ENCODE measurements at regions not wholly inside any gene's neighbourhood (a gene's known extent, or its start where the extent isn't known, plus 50 kb on each side); places are given as distances from the start of the nearest gene placed in this dataset.

DNA sequence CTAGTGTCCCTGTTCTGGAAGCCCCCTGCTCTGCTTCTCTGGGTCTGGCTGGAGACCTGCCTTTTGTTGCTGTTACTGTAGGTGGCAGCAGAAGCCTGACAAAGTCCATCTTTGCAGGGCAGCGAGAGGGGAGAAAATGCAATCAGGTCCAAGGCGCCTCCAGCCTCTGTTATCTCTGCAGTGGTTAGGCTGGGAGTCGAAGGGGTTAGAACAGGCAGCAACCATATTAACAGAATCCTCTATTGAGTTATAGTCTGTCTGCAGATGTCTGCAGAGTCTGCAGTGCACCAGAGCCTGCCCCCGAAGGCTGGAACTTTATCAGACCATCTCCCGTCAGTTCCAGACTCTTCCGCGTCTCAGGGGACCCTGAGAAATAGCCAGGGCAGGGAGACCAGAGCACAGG is 404.9 kb upstream of the EEF2KMT start:
- Histone ChIP-seq H3K36me3 (ENCODE audit: control insufficient read depth in 2 of 2, insufficient read depth in 1 of 2, low read length in 2 of 2) (no peaks in the 10 kb centered on the region), H3K4me3 (ENCODE audit: low read depth, low read length) (no peak overlapping the region), H3K4me1 (ENCODE audit: control insufficient read depth, insufficient read depth, low read length) (no peaks in the 10 kb centered on the region), H3K9me3 (ENCODE audit: control insufficient read depth, insufficient read depth, low read depth, low read length) (no peaks in the 10 kb centered on the region), H3K27ac (ENCODE audit: extremely low read depth, low read depth, low read length) (no peak overlapping the region)
- TF ChIP-seq ZNF514 (tag by site-specific recombination; IDR thresholded peaks at IDR 0.05) (no peak), SALL2 (tag by site-specific recombination; IDR thresholded peaks at IDR 0.05; ENCODE audit: borderline replicate concordance) (no peak), ZNF239 (tag by site-specific recombination; IDR thresholded peaks at IDR 0.05) (no peak), OSR2 (tag by site-specific recombination; IDR thresholded peaks at IDR 0.05) (no peak), ZNF48 (tag by site-specific recombination; IDR thresholded peaks at IDR 0.05) (no peak), ZNF155 (tag by site-specific recombination; IDR thresholded peaks at IDR 0.05) (no peak), ZNF544 (tag by site-specific recombination; IDR thresholded peaks at IDR 0.05) (no peak), ZNF302 (tag by site-specific recombination; IDR thresholded peaks at IDR 0.05; ENCODE audit: low read depth) (no peak), ZBTB21 (tag by site-specific recombination; IDR thresholded peaks at IDR 0.05) (no peak), HOXD13 (CRISPR knock-in tag; IDR thresholded peaks at IDR 0.05; ENCODE audit: borderline replicate concordance) (no peak), ZNF157 (tag by site-specific recombination; IDR thresholded peaks at IDR 0.05) (no peak), ZNF610 (tag by site-specific recombination; IDR thresholded peaks at IDR 0.05; ENCODE audit: borderline replicate concordance) (no peak)
- TF ChIP-seq, protein P1, sequence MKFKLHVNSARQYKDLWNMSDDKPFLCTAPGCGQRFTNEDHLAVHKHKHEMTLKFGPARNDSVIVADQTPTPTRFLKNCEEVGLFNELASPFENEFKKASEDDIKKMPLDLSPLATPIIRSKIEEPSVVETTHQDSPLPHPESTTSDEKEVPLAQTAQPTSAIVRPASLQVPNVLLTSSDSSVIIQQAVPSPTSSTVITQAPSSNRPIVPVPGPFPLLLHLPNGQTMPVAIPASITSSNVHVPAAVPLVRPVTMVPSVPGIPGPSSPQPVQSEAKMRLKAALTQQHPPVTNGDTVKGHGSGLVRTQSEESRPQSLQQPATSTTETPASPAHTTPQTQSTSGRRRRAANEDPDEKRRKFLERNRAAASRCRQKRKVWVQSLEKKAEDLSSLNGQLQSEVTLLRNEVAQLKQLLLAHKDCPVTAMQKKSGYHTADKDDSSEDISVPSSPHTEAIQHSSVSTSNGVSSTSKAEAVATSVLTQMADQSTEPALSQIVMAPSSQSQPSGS (tag by site-specific recombination; IDR thresholded peaks at IDR 0.05; ENCODE audit: low read depth) = no peak
- TF ChIP-seq, protein P2, sequence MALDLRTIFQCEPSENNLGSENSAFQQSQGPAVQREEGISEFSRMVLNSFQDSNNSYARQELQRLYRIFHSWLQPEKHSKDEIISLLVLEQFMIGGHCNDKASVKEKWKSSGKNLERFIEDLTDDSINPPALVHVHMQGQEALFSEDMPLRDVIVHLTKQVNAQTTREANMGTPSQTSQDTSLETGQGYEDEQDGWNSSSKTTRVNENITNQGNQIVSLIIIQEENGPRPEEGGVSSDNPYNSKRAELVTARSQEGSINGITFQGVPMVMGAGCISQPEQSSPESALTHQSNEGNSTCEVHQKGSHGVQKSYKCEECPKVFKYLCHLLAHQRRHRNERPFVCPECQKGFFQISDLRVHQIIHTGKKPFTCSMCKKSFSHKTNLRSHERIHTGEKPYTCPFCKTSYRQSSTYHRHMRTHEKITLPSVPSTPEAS (tag by site-specific recombination; IDR thresholded peaks at IDR 0.05) = no peak
- TF ChIP-seq, protein P3, sequence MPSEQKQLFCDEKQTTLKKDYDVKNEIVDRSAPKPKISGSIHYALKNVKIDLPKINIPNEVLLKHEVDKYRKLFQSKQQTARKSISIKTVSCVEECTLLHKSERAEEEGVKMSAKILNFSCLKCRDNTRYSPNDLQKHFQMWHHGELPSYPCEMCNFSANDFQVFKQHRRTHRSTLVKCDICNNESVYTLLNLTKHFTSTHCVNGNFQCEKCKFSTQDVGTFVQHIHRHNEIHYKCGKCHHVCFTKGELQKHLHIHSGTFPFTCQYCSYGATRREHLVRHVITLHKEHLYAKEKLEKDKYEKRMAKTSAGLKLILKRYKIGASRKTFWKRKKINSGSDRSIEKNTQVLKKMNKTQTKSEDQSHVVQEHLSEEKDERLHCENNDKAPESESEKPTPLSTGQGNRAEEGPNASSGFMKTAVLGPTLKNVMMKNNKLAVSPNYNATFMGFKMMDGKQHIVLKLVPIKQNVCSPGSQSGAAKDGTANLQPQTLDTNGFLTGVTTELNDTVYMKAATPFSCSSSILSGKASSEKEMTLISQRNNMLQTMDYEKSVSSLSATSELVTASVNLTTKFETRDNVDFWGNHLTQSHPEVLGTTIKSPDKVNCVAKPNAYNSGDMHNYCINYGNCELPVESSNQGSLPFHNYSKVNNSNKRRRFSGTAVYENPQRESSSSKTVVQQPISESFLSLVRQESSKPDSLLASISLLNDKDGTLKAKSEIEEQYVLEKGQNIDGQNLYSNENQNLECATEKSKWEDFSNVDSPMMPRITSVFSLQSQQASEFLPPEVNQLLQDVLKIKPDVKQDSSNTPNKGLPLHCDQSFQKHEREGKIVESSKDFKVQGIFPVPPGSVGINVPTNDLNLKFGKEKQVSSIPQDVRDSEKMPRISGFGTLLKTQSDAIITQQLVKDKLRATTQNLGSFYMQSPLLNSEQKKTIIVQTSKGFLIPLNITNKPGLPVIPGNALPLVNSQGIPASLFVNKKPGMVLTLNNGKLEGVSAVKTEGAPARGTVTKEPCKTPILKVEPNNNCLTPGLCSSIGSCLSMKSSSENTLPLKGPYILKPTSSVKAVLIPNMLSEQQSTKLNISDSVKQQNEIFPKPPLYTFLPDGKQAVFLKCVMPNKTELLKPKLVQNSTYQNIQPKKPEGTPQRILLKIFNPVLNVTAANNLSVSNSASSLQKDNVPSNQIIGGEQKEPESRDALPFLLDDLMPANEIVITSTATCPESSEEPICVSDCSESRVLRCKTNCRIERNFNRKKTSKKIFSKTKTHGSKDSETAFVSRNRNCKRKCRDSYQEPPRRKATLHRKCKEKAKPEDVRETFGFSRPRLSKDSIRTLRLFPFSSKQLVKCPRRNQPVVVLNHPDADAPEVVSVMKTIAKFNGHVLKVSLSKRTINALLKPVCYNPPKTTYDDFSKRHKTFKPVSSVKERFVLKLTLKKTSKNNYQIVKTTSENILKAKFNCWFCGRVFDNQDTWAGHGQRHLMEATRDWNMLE (tag by site-specific recombination; conservative IDR thresholded peaks at IDR 0.05; ENCODE audit: low read depth) = no peak
- ChIA-PET POLR2A (no interaction called here), CTCF (no interaction called here)

DNA sequence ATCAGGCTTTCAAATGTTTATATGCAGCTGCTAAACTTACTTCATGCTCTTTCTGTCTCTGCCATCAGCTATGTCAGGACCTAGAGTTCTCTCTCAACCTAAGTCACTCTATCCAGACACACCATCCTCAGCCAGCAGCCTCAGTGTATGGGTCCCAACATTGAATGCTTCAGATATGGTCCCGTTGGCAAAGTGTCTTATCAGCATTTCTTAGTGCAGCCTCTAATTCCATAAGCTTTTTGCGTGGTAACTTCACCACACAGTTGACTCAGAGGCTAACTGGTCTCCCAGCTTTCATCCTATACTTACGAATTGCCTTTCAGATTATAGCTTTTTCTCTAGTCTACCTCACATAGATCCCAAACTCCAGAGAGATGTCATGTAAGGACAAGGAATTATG is 402.9 kb upstream of the EEF2KMT start:
- CTCF ChIA-PET = interaction anchor here (0.6 to 1.2 kb wide), 2 partner anchors 10 to 207 kb away, joined by 3 to 4 read pairs; no protein-coding TSS in a partner anchor
- POLR2A ChIA-PET = no interaction called here
- TF ChIP-seq ZNF266 (tag by site-specific recombination; IDR thresholded peaks at IDR 0.05; ENCODE audit: low read depth) (no peak), ZNF23 (tag by site-specific recombination; IDR thresholded peaks at IDR 0.05; ENCODE audit: borderline replicate concordance) (no peak), ZSCAN16 (tag by site-specific recombination; IDR thresholded peaks at IDR 0.05) (no peak)
- TF ChIP-seq, protein P4, sequence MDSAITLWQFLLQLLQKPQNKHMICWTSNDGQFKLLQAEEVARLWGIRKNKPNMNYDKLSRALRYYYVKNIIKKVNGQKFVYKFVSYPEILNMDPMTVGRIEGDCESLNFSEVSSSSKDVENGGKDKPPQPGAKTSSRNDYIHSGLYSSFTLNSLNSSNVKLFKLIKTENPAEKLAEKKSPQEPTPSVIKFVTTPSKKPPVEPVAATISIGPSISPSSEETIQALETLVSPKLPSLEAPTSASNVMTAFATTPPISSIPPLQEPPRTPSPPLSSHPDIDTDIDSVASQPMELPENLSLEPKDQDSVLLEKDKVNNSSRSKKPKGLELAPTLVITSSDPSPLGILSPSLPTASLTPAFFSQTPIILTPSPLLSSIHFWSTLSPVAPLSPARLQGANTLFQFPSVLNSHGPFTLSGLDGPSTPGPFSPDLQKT (IDR thresholded peaks at IDR 0.05; ENCODE audit: borderline replicate concordance, low read depth, low read length) = no peak

More for the DNA sequence above, 402.9 kb upstream of the EEF2KMT start:
- Histone ChIP-seq H3K4me3 (ENCODE audit: low read depth, low read length) (no peak overlapping the region), H3K36me3 (ENCODE audit: control insufficient read depth in 2 of 2, insufficient read depth in 1 of 2, low read length in 2 of 2) (no peaks in the 10 kb centered on the region), H3K9me3 (ENCODE audit: control insufficient read depth, insufficient read depth, low read depth, low read length) (no peaks in the 10 kb centered on the region), H3K27ac (ENCODE audit: extremely low read depth, low read depth, low read length) (no peak overlapping the region), H3K4me1 (ENCODE audit: control insufficient read depth, insufficient read depth, low read length) (no peaks in the 10 kb centered on the region)

Measured in HEK293 (cell line).